OCI-M2 (cell line): ENCODE measurements at regions not wholly inside any gene's neighbourhood (a gene's known extent, or its start where the extent isn't known, plus 50 kb on each side); places are given as distances from the start of the nearest gene placed in this dataset.
"Not testable (repeated sequence)": the region's sequence is repeated elsewhere in the genome, so short reads cannot be mapped to it uniquely, and the experiment has no call there.

Experiments
- DNase-seq: peaks from one replicate; lab custom pipeline; 2025; ENCODE audit not compliant: unreplicated experiment; lab: John Stamatoyannopoulos, UW

GRCh38 chr5:108467563-108467962 lies 85.7 kb upstream of the FBXL17 start:
- DNase-seq, result no peak

GRCh38 chr5:108461628-108462367 lies 79.9 kb upstream of the FBXL17 start:
- no peak for DNase-seq

DNA sequence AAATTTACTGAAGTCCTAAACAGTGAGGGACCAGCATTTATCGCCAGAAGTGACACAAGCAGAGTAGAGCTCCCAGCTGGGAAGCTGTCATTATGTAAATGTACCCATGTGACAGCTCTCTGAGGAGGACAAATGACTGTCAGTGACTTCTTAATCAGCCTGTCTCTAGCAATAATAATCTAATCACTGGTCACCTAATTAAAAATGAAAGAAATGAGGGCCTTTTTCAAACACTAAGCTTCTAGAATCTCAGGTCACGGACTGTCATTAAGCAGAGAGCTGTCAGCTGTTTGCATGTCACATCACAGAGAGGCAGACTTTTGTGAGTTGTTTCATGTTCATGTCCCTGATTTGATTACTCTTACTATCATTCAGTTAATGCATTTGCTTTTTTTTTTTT lies 77.9 kb upstream of the FBXL17 start:
- no peak for DNase-seq

DNA sequence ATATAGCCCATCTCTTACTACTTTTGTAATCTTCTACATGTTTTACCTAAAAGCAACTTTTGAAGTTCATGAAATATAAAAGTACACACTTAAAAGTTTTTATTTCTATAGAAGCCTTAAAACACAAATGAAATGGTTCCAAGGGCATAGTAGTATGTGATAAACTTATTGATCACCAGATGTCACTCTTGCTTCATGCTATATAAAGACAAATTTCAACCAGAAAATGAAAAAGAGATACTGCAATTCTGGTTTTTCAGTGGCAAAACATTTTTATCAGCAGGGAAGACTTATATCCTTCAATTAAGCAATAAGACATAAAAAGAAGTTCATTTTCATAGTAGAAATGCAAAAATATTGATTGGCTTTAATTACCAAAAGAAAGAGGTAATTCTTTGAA lies 69.4 kb upstream of the FBXL17 start:
- DNase-seq, result no peak

DNA sequence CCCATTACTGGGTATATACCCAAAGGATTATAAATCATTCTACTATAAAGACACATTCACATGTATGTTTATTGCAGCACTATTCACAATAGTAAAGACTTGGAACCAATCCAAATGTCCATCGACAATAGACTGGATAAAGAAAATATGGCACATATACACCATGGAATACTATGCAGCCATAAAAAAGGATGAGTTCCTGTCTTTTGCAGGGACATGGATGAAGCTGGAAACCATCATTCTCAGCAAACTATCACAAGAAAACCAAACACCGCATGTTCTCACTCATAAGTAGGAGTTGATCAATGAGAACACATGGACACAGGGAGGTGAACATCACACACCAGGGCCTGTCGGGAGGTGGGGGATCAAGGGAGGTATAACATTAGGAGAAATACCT lies 62.2 kb upstream of the FBXL17 start:
- DNase-seq, result not testable (repeated sequence)

GRCh38 chr5:108442063-108442651 lies 60.3 kb upstream of the FBXL17 start:
- not testable (repeated sequence) for DNase-seq

GRCh38 chr5:108437425-108437824 lies 55.5 kb upstream of the FBXL17 start:
- DNase-seq, result no peak

DNA sequence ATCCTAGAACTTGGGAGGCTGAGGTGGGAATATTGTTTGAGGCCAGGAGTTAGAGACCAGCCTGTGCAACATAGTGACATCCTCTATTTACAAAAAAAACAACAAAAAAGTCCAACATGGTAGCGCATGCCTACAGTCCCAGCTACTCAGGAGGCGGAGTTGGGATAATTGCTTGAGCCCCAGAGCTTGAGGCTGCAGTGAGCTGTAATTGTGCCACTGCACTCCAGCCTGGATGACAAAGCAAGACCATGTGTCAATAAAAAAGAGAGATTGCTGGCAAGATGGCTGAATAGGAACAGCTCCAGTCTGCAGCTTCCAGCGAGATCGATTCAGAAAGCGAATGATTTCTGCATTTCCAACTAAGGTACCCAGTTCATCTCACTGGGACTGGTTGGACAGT lies 54.8 kb upstream of the FBXL17 start:
- DNase-seq, result no peak

- DNase-seq, result no peak
Measured at GRCh38 chr5:108433600-108433999, 51.7 kb upstream of the FBXL17 start.

GRCh38 chr5:108432024-108432423 lies 50.1 kb upstream of the FBXL17 start:
- DNase-seq, result no peak
